ENCODE measurements at regions not wholly inside any gene's neighbourhood (a gene's known extent, or its start where the extent isn't known, plus 50 kb on each side); places are given as distances from the start of the nearest gene placed in this dataset.

DNA sequence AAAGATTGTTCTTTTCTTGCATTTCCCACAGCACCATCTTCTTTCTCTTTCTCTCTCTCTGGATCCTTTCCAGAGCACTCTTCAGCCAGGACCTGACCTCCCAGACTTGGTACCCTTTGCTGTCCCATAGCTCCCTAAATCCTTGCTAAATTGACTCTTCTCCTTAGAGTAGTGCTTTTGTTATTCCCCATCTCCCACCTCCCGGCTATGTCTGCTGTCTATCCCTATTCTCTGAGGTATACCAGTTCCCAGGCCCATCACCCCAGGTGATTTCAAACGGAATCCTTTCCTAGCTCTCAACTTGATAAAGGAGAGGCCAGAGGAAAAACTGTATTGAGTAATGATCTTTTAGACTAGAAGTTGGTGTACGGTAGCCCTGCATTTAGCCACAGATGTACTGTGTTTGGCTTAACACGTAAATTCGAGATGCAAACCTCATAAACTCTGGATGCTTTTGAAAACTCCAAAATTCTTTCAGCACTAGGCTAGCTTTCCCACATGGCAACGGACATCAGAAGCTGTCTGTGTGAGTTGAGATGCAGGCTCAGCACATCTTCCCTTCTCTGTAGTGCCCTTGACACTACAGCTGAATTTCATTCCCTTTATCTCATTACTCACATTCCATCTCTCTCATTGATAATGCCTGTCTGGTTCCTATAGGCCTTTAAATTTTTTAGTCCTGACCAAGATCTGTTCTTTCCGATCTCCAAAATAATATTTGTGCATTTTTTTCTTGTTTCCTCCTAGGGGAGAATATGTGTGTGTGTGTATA lies 320.8 kb upstream of the ITGA1 start:
- TF ChIP-seq, protein P1, sequence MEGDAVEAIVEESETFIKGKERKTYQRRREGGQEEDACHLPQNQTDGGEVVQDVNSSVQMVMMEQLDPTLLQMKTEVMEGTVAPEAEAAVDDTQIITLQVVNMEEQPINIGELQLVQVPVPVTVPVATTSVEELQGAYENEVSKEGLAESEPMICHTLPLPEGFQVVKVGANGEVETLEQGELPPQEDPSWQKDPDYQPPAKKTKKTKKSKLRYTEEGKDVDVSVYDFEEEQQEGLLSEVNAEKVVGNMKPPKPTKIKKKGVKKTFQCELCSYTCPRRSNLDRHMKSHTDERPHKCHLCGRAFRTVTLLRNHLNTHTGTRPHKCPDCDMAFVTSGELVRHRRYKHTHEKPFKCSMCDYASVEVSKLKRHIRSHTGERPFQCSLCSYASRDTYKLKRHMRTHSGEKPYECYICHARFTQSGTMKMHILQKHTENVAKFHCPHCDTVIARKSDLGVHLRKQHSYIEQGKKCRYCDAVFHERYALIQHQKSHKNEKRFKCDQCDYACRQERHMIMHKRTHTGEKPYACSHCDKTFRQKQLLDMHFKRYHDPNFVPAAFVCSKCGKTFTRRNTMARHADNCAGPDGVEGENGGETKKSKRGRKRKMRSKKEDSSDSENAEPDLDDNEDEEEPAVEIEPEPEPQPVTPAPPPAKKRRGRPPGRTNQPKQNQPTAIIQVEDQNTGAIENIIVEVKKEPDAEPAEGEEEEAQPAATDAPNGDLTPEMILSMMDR (IDR thresholded peaks at IDR 0.05; ENCODE audit: insufficient read depth, low read depth, low read length): no peak
- no peak for TF ChIP-seq EZH2 (IDR thresholded peaks at IDR 0.05; ENCODE audit: insufficient read depth, low read length)
